GM21447 (cell line): ENCODE measurements at regions not wholly inside any gene's neighbourhood (a gene's known extent, or its start where the extent isn't known, plus 50 kb on each side); places are given as distances from the start of the nearest gene placed in this dataset.

Source experiments
- ATAC-seq: cut with Tn5 transposase; IDR thresholded peaks from one replicate; pipeline ENCODE4 v1.9.1; 2021; ENCODE audit not compliant: unreplicated experiment

GRCh38 chr2:117502121-117502520, 312.4 kb upstream of the DDX18 start:
- ATAC-seq = no peak

GRCh38 chr2:117512307-117512706, 302.2 kb upstream of the DDX18 start:
- no peak for ATAC-seq

GRCh38 chr2:117514371-117514770, 300.1 kb upstream of the DDX18 start:
- ATAC-seq = no peak

GRCh38 chr2:117519238-117519637, 295.3 kb upstream of the DDX18 start:
- no peak for ATAC-seq

- no peak for ATAC-seq
These were observed 294.8 kb upstream of the DDX18 start for GRCh38 chr2:117519721-117520120.

- ATAC-seq = no peak
These were observed 291.2 kb upstream of the DDX18 start for GRCh38 chr2:117523267-117523666.

GRCh38 chr2:117523711-117524238, 290.7 kb upstream of the DDX18 start:
- no peak for ATAC-seq

GRCh38 chr2:117536139-117536538, 278.4 kb upstream of the DDX18 start:
- no peak for ATAC-seq

GRCh38 chr2:117537032-117537431, 277.5 kb upstream of the DDX18 start:
- ATAC-seq = no peak

GRCh38 chr2:117551858-117552257, 262.6 kb upstream of the DDX18 start:
- ATAC-seq = no peak

GRCh38 chr2:117553448-117553847, 261.0 kb upstream of the DDX18 start:
- no peak for ATAC-seq

GRCh38 chr2:117555965-117556364, 258.5 kb upstream of the DDX18 start:
- ATAC-seq = no peak

GRCh38 chr2:117557626-117558025, 256.9 kb upstream of the DDX18 start:
- ATAC-seq = no peak

- ATAC-seq = no peak
These were observed 251.8 kb upstream of the DDX18 start for GRCh38 chr2:117562654-117563053.

- no peak for ATAC-seq
These were observed 242.7 kb upstream of the DDX18 start for GRCh38 chr2:117571590-117572349.

GRCh38 chr2:117587310-117587709, 227.2 kb upstream of the DDX18 start:
- ATAC-seq = no peak

GRCh38 chr2:117603060-117603459, 211.4 kb upstream of the DDX18 start:
- ATAC-seq = no peak

GRCh38 chr2:117603567-117603966, 210.9 kb upstream of the DDX18 start:
- ATAC-seq = no peak

- no peak for ATAC-seq
These were observed 207.3 kb upstream of the DDX18 start for GRCh38 chr2:117607202-117607601.

- no peak for ATAC-seq
These were observed 201.4 kb upstream of the DDX18 start for GRCh38 chr2:117613101-117613500.

GRCh38 chr2:117614296-117614695, 200.2 kb upstream of the DDX18 start:
- no peak for ATAC-seq

GRCh38 chr2:117614823-117615534, 199.5 kb upstream of the DDX18 start:
- no peak for ATAC-seq
